Esophagus muscularis mucosa (tissue), 3 donors: ENCODE measurements at regions not wholly inside any gene's neighbourhood (a gene's known extent, or its start where the extent isn't known, plus 50 kb on each side); places are given as distances from the start of the nearest gene placed in this dataset.

Experiments used
- POLR2A ChIP-seq: fragments of 450-650 bp; IDR thresholded peaks from one replicate; pipeline ENCODE4 v1.6.1; 2017; ENCODE audit warnings: antibody characterized with exemption, moderate library complexity, mild to moderate bottlenecking, low read depth
- TF ChIP-seq, protein P1 (sequence below), 3 experiments: fragments of 200-600 bp in 2 of 3; fragments of 450-650 bp in 1 of 3; sonication (generic) in 2 of 3; IDR thresholded peaks; one replicate each; pipeline ENCODE4 v1.5.1; 2017 to 2019; ENCODE audit warnings: antibody characterized with exemption in 3 of 3, mild to moderate bottlenecking in 2 of 3, moderate library complexity in 1 of 3

- TF ChIP-seq, protein P1, sequence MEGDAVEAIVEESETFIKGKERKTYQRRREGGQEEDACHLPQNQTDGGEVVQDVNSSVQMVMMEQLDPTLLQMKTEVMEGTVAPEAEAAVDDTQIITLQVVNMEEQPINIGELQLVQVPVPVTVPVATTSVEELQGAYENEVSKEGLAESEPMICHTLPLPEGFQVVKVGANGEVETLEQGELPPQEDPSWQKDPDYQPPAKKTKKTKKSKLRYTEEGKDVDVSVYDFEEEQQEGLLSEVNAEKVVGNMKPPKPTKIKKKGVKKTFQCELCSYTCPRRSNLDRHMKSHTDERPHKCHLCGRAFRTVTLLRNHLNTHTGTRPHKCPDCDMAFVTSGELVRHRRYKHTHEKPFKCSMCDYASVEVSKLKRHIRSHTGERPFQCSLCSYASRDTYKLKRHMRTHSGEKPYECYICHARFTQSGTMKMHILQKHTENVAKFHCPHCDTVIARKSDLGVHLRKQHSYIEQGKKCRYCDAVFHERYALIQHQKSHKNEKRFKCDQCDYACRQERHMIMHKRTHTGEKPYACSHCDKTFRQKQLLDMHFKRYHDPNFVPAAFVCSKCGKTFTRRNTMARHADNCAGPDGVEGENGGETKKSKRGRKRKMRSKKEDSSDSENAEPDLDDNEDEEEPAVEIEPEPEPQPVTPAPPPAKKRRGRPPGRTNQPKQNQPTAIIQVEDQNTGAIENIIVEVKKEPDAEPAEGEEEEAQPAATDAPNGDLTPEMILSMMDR (IDR thresholded peaks at IDR 0.05) = no peak
- no peak for TF ChIP-seq POLR2A
Observed at GRCh38 chr12:90630006-90630405, 325.0 kb downstream of the CCER1 start.
